ENCODE measurements at regions not wholly inside any gene's neighbourhood (a gene's known extent, or its start where the extent isn't known, plus 50 kb on each side); places are given as distances from the start of the nearest gene placed in this dataset.

- no peak for TF ChIP-seq RAD21 (IDR thresholded peaks at IDR 0.05; ENCODE audit: low read depth)
- TF ChIP-seq MAX (IDR thresholded peaks at IDR 0.05) = no peak
These were observed 830.5 kb downstream of the PDHA2 start for GRCh38 chr4:96670381-96670780.

GRCh38 chr4:96675416-96675815 lies 835.5 kb downstream of the PDHA2 start:
- TF ChIP-seq REST (IDR thresholded peaks at IDR 0.05; ENCODE audit: low read depth) (no peak), ZBTB7A (IDR thresholded peaks at IDR 0.05; ENCODE audit: low read depth) (no peak), YY1 (IDR thresholded peaks at IDR 0.05; ENCODE audit: low read depth) (no peak), TEAD4 (IDR thresholded peaks at IDR 0.05) (no peak), NFIC (IDR thresholded peaks at IDR 0.05) (no peak), CEBPB (IDR thresholded peaks at IDR 0.05) (no peak), EP300 (IDR thresholded peaks at IDR 0.05; ENCODE audit: borderline replicate concordance) (no peak), RAD21 (IDR thresholded peaks at IDR 0.05; ENCODE audit: low read depth) (no peak), USF1 (IDR thresholded peaks at IDR 0.05) (no peak), MAX (IDR thresholded peaks at IDR 0.05) (no peak), TAF1 (IDR thresholded peaks at IDR 0.05; ENCODE audit: low read depth) (no peak)

GRCh38 chr4:96675896-96676295 lies 836.0 kb downstream of the PDHA2 start:
- TF ChIP-seq ZBTB7A (IDR thresholded peaks at IDR 0.05; ENCODE audit: low read depth) (no peak), EGR1 (IDR thresholded peaks at IDR 0.05) (no peak), MAX (IDR thresholded peaks at IDR 0.05) (no peak), CEBPB (IDR thresholded peaks at IDR 0.05) (no peak), FOXM1 (IDR thresholded peaks at IDR 0.05; ENCODE audit: borderline replicate concordance, low read depth) (no peak), USF1 (IDR thresholded peaks at IDR 0.05) (no peak), NFIC (IDR thresholded peaks at IDR 0.05) (no peak), CREB1 (IDR thresholded peaks at IDR 0.05; ENCODE audit: low read depth) (no peak), TAF1 (IDR thresholded peaks at IDR 0.05; ENCODE audit: low read depth) (no peak), RAD21 (IDR thresholded peaks at IDR 0.05; ENCODE audit: low read depth) (no peak)

- TF ChIP-seq RAD21 (IDR thresholded peaks at IDR 0.05; ENCODE audit: low read depth) (no peak), TCF12 (IDR thresholded peaks at IDR 0.05; ENCODE audit: low read depth) (no peak), NFIC (IDR thresholded peaks at IDR 0.05) (no peak), TAF1 (IDR thresholded peaks at IDR 0.05; ENCODE audit: low read depth) (no peak), USF1 (IDR thresholded peaks at IDR 0.05) (no peak), EP300 (IDR thresholded peaks at IDR 0.05; ENCODE audit: borderline replicate concordance) (no peak), ZBTB7A (IDR thresholded peaks at IDR 0.05; ENCODE audit: low read depth) (no peak), TEAD4 (IDR thresholded peaks at IDR 0.05) (no peak), CREB1 (IDR thresholded peaks at IDR 0.05; ENCODE audit: low read depth) (no peak), REST (IDR thresholded peaks at IDR 0.05; ENCODE audit: low read depth) (no peak), EGR1 (IDR thresholded peaks at IDR 0.05) (no peak), CEBPB (IDR thresholded peaks at IDR 0.05) (no peak), MAX (IDR thresholded peaks at IDR 0.05) (no peak), FOXM1 (IDR thresholded peaks at IDR 0.05; ENCODE audit: borderline replicate concordance, low read depth) (no peak), YY1 (IDR thresholded peaks at IDR 0.05; ENCODE audit: low read depth) (no peak)
These were observed 837.0 kb downstream of the PDHA2 start for GRCh38 chr4:96676754-96677435.

- no peak for TF ChIP-seq REST (IDR thresholded peaks at IDR 0.05; ENCODE audit: low read depth)
- no peak for TF ChIP-seq MAX (IDR thresholded peaks at IDR 0.05)
These were observed 837.6 kb downstream of the PDHA2 start for GRCh38 chr4:96677499-96677898.

All from Ishikawa (cell line).